ENCODE measurements at regions not wholly inside any gene's neighbourhood (a gene's known extent, or its start where the extent isn't known, plus 50 kb on each side); places are given as distances from the start of the nearest gene placed in this dataset.
"Not testable (repeated sequence)": the region's sequence is repeated elsewhere in the genome, so short reads cannot be mapped to it uniquely, and the experiment has no call there.

DNA sequence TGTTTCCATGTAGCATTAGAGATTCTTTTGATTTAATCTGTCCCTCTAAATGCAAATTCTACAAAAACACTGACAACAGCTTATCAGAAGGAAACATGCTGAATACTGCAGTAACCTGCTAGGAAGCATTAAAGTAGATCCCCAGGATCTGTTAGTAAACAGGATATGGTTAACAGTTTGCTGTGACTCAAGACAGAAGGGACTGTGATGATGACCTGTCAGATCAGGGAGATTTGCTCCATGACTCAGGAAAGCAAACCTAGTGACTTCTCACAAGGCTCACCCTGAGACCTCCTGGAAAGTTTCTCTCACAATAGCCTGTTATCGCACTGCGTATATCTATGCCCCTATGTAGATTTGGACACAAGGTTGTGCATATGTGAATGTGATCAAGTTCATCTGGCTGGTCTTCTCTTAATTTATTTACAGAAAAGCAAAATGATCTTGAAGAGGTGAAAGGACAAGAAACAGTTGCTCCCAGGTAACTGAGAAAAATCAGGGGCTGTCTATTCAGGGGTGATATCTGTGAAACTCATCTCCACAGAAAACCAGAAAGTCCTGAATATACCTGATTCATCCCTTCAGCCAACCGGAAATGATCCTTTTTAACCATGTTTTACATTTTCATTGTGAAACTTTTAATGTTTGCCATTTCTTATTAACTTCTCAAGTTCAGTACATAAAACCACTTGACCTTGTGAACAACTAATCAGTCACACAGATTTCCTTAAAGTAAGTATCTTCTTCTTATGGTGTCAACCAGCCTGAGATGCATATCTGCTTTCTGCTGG lies 333.1 kb upstream of the COX7C start:
- not testable (repeated sequence) for DNase-seq

DNA sequence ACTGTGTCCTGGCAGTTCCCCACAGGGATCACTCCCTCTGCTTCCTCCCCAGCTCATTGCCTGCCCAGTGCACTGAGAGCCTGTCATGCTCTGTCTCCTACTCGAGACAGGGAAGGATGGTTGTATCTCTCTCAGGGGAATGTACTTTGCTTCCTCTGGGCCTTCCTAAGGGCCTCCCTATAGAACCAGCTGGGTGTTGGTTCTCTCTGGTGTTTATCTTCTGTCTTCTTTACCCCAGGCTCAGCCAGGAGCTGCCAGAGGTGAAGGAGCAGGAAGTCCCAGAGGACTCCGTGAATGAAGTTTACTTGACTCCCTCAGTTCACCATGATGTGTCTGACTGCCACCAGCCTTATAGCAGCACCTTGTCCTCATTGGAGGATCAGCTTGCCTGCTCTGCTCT lies 330.3 kb upstream of the COX7C start:
- not testable (repeated sequence) for DNase-seq

DNA sequence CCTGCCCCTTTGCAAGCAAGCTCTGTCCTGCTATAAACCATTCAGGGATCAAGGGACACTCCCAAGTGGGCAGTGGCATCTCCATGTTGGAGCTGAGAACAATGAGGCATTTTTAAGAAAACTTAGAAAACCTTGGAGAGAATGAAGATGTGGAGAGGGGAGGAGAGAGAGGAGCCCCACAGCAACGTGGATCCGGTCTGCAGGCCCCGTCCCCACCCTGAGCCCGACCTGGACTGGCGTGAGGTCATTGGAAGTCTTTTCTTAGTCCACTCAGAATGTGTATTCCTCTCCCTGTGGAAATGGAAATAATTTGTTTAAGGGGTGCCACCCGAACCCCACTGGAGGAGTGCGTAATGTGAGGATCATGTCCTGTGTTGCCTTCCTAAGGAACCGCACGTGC lies 328.0 kb upstream of the COX7C start:
- not testable (repeated sequence) for DNase-seq

DNA sequence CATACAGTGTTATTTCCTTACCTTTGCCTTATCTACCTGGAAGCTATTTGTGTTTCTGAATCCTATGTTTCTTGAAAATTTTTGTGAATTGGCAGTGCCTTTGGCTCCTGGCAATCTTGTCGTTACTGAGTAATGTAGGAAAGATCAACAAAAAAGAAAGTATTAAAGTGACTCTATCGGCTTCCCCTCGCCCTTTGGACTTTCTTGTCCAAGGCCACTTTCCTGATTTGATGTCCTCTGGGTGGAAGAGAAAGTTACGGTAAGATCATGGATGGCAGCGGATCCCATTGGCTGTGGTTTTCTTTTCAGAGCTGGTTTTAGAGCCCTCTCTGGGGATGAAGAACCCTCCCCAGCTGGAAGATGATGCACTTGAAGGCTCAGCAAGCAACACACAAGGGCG lies 324.9 kb upstream of the COX7C start:
- DNase-seq = not testable (repeated sequence)

DNA sequence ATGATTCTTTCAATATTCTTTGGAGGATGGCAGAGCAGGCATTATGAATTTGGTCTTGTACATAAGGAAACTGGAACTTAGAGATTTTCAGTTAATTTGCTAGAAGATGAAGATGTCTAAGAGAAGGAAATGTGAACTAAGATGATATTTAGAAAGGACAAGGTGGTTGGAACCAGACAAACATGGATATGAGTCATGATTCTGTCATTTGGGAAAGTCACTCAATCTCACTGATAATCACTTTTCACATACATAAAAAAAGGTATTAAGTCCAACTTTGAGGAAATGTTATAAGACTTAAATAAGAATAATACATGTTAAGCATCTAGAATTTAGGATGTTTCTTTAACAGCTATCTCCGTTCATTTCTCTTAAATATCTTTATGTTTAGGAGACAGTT lies 315.1 kb upstream of the COX7C start:
- DNase-seq = not testable (repeated sequence)

DNA sequence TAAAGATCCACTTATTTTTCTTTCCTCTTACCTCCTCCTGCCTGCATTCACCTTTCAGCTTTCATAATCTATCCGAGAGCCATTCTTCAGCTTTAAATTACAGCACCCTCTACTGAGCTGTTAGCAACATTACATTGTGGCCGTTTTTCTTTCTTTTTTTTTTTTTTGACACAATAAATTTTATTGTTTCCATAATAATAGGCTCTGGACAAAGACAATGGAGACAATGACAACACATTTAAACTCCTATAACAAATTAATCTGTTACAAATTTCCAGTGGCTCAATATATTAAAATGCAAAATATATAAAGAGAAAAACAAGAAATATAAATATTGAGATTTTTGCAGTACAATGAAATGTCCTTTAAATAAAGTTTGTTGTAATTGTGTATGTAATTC lies 312.7 kb upstream of the COX7C start:
- not testable (repeated sequence) for DNase-seq

DNA sequence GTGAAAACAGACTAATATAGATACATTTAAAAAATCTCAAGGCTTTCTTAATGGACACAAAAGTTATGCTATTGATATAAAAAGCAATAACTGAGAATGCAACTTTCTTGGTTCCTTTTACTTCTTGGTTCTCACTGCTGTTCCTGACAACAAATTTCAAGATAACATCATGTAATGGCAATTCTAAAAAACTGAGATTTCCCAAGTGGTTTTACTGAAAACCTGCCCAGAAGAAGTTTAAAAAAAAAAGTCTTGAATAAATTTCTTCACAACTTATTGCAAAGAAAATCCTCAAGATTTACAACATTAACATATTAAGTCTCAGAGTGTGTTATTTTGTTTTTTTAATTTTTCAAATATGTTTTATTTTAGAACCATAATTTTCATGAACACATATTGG lies 302.8 kb upstream of the COX7C start:
- no peak for DNase-seq

DNA sequence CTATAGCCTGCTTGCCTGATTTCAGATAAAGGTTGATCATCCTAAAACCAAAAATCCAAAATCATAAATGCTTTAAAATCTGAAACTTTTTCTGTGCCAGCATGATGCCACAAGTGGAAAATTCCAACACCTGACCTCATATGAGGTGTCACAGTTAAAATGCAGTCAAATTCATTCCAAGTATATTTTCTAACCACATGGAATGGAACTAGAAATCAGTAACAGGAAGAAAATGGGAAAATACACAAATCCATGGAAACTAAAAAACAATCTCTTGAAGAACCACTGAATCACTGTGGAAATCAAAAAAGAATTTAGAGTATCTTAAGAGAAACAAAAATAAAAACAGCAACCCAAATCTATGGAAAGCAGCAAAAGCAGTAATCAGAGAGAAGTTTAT lies 297.5 kb upstream of the COX7C start:
- no peak for DNase-seq

DNA sequence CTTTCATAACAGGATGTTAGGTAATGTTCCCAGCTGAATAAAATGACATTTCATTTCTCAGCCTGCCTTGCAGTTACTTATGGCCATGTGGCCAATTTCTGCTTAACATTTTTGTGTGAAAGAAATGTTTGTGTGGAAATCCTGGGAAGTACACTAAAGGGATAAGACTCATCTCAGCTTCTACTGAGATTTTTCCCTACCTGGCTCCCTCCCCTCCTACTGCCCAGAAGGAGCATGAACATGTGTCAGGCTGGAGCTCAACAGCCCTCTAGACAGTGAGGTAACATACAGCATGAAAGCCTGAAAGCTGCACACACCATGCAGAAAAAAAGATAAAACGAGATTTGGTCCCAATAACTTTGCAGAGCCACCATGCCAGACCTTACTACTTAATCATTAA lies 288.4 kb upstream of the COX7C start:
- DNase-seq = no peak

DNA sequence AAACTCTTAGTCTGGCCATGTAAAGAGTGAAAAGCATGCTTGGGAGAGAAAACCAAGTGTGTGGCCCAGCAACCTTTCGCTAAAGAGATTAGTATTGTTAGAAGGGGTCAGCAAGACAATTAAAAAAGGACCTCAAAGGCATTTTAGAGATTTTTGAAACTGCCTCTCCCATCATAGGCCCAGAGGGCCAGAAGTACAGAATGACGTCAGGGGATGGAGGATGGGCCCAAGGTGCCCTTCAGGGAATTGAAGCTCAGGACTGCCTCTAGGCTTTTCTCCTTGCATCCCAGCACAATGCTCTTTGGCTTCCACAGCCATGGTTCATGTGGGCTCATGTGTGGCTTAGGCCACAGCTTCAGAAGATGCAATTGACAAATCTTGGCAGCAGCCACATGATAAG lies 287.0 kb upstream of the COX7C start:
- no peak for DNase-seq

DNA sequence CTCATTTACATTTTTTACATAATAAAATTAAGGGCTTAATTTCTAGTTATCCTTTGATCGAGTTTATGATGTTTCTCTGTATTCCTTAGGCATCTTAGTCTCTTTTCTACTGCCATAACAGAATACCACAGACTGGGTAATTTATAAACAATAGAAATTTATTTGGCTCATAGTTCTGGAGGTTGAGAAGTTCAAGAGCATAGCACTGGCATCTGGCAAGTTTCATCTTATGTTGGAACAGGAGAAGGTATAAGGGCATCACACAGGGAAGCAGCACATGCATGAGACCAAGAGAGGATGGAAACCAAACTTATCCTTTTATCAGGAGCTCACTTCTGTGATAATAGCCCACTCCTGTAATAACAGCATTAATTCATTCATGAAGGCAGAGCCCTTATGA lies 284.9 kb upstream of the COX7C start:
- DNase-seq = no peak

DNA sequence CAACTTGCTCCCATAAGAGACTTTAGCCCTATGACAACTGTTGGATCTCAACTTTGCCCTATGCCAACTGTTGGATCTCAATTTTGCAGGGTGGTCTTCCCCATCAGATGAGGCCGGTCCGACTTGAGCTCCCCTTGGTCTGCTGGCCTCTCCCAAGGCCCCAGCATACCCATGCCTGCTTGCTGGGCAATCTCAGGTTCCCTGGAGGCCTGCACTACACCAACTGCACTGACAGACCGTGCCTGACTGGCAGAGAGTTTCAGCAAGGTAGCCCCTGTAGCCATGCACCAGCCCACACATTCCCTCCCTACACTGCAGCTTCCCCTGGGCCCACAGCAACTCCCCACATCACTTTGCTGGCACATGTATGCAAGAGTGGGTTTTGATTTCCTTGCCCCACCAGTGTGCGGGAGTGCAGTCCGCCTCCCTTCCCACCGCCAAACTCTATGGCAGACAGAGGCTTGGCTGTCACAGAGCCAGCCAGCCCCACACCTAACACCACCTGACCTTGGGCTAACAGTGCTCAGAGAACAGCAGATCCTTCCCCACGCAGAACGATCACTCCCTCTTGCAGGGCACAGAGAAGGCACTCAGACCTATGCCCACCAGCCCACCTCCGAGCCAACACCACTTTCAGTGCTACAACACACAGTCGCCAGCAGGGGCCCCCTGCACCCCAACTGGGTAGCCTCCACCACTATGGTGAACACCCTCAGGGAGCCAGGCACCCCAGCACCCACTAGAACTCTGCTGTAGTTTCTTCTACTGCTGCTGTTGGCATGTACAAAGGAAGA lies 279.9 kb upstream of the COX7C start:
- DNase-seq = no peak

DNA sequence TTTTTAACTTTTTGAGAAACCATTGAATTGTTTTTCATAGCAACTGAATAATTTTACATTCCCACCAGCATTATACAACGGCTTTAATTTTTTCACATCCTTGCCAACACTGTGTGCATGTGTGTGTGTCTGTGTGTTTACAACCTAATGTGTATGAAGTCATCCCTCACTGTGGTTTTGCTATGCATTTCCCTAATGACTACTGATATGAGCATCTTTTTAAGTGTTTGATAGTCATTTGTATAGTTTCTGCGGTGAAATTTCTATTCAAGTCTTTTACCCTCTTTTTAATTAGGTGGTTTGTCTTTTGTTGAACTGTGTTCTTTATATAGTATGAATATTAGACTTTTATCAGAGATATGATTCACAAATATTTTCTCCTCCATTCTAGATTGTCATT lies 263.1 kb upstream of the COX7C start:
- no peak for DNase-seq

DNA sequence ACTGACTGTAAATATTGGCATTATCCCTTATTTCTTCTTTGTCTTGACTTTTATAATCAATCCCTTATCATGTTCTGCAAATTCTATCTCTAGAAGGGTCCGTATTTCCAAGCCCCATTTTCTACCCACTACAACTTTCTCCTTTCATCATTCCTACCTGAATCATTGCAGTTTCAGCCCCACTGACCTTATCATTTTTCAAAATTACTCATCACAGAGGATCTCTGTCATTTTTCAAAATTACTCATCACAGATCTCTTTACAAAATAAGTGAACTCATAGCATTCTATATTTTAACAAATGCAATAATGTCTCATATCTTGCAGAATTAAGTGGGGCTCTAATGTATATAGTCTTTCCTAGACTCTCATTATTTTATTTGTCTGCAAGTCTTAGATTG lies 256.9 kb upstream of the COX7C start:
- no peak for DNase-seq

DNA sequence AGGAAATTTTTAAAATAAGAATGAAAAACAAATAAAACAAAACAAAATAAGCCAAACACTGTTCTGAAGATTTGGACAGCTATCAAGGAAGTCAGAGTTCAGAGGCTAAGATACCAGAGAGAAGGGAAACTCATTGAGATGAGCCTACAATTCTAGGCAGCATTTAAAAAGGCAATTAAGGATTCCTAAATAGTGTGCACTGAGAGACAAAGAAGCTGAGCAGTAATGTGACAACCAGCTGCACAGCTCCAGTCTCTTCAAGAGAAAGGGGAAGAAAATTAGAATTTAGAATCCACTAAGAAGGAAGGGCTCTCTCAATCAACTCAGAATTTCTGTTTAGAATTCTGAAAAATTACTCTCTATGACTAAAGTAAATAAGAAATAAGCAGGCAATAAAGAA lies 246.7 kb upstream of the COX7C start:
- DNase-seq = no peak

DNA sequence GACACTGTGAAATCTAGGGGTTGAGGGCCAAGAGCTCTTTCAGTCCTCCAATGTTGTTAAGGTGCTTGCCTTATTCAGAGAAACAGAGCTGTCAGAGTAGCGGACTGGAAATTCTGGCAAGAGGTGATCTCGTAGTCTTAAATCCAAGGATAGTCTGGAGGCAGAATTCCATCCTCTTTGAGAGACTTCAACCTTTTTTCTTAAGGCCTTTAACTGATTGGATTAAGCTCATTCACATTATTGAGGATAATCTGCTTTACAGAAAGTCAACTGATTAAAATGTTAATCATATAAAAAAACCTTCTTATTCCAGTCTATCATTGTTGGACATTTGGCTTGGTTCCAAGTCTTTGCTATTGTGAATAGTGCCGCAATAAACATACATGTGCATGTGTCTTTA lies 243.1 kb upstream of the COX7C start:
- DNase-seq = no peak

DNA sequence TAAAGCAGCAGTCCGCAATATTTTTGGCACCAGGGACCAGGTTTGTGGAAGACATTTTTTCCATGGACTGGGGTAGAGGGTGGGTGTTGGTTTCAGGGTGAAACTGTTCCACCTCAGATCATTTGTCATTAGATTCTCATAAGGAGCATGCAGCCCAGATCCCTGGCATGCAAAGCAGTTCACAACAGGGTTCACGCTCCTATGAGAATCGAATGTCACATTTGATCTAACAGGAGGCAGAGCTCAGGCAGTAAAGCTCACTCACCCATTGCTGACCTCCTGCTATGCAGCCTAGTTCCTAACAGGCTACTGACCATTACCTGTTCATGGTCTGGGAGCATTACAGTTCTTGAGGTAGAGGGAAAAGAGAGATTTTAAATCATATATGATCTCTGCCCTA lies 241.5 kb upstream of the COX7C start:
- no peak for DNase-seq

DNA sequence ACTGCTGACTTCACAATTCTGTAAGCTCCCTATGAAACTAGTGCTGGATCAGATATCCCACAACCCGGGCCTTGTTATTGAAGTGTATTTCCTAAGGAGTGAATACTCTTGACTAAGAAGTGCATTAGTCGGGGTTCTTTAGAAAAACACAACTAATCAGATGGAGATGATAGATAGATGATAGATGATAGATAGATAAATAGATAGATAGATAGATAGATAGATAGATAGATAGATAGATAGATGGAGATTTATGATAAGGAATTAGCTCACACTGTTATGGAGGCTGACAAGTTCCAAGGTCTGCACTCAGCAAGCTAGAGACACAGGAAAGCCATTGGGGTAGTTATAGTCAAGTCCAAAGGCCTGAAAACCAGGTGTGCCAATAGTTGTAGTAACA lies 214.6 kb upstream of the COX7C start:
- DNase-seq = no peak

DNA sequence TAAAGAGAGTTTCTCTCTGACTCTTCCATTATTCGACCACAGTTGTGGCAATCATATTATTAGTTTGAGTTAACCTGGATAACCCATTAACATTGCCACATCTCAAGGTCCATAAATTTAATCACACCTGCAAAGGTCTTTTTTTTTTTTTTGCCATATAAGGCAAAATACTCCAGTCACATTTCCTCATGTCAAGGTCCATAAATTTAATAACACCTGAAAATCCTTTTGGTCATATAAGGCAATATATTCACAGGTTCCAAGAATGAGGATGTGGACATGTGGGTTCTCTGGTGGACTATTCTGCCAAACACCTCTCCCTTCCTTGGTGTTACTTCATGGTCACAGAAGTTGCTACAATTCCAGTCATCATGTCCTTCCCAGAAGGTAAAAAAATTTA lies 213.5 kb upstream of the COX7C start:
- no peak for DNase-seq

DNA sequence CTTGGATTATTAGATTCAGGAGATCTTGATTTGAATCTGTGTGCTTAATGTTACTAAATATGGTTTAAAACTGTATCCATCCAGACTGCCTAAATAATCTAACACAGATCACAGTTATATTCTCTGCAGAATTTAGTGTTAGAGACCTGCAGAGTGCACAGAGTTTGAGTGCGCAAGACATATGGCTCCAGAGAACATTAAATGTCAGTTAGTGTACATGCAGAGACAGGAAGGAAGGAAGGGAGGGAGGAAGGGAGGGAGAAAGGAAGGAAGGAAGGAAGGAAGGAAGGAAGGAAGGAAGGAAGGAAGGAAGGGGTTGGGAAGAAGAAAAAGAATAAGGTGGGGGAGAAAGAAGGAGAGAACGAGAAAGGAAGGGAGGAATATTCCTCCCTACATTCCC lies 210.0 kb upstream of the COX7C start:
- DNase-seq = no peak

DNA sequence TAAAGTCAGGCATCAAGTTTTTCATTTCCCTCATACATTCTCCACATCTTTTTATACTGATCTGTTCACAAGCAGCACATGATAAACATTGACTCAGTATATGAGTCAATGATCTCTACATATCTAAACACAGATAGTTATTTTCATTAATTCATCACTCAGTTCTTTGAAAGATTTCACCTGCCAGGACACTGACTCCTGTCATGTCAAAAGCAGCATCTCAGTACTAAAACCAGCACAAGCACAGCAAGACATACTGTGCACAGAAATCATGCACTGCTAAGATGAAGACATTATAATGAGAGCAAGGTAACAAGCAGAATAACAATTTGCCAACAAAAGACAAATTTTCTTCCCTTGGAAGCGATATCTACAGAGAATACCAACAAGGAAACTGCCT lies 206.1 kb upstream of the COX7C start:
- DNase-seq = no peak

DNA sequence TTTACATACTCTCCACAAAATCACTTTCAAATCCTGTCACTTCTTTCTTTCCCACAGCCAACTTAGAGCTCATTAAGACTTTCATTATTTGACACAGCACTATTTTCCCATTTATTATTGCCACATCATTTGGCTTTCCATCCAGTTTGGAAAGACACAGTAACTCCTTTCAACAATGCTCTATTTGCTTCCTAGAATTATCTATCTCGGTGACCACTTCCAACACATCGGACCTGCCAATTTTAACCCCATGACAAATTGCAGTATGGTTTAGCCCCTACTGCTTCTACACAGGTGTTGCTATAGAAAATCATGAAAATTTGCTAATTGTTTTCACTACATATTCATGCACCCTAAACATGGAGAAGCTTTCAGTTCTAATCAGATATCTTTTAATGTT lies 190.6 kb upstream of the COX7C start:
- no peak for DNase-seq

DNA sequence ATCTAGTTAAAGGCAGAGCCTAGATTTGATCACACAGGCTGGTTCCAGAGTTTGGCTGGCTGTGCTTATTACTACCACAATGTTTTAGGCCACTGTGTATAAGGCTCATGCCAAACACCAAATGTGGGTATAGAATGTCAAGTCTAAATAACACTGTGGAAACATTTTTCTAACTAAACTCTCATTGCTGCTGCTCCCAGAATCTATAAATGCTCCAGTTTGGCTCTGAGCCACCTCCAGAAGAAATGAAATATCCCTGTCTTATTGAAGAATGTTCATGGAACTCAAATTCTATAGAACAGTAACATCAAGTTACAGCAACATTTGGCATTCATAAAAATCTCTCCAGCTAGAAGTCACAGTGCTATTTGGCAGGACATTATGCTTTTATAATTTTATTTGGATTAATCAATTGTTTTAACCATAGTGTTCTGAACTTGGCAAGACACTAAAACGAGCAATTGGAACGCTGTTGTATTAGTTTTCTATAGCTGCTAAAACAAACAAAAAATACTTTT lies 178.1 kb upstream of the COX7C start:
- DNase-seq = no peak

DNA sequence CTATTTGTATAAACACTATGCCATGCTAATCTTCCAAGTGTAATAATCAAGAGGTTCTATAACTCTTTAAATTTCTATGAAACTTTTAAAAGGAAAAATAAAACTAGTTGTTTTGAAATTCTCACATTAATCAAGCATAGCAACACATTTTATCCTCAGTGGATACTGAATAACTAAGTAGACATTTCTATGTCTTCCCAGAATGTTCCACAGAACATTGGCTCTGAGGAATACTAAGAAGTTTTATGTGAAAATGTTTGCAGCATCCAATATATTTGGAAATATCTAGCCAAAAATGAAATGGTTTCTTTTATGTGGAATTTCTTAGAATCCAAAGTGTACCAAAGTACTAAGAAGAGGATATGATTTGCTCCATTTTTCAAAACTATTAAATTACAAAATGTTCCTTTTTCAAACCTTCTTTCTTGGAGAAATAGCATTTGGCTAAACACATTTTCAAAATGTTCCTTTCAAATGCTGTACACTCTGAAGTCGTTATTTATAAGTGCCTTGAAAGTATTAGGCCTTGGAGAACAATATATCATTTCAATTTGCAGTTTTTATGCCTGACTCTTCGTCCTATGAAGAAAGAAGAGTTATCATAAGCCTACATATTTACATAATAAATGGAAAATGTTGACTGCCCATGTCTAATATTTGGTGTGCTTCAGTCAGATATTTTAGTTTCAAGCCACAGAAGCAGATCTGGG lies 175.6 kb upstream of the COX7C start:
- DNase-seq = no peak
